ENCODE measurements at regions not wholly inside any gene's neighbourhood (a gene's known extent, or its start where the extent isn't known, plus 50 kb on each side); places are given as distances from the start of the nearest gene placed in this dataset.

- DNase-seq (ENCODE audit: low spot score) (no peak), ATAC-seq (no peak)
- intact Hi-C loops (cut with DNase I), result no loop called here
Measured at GRCh38 chr15:85967553-85967952, 112.1 kb upstream of the AGBL1 start.

DNA sequence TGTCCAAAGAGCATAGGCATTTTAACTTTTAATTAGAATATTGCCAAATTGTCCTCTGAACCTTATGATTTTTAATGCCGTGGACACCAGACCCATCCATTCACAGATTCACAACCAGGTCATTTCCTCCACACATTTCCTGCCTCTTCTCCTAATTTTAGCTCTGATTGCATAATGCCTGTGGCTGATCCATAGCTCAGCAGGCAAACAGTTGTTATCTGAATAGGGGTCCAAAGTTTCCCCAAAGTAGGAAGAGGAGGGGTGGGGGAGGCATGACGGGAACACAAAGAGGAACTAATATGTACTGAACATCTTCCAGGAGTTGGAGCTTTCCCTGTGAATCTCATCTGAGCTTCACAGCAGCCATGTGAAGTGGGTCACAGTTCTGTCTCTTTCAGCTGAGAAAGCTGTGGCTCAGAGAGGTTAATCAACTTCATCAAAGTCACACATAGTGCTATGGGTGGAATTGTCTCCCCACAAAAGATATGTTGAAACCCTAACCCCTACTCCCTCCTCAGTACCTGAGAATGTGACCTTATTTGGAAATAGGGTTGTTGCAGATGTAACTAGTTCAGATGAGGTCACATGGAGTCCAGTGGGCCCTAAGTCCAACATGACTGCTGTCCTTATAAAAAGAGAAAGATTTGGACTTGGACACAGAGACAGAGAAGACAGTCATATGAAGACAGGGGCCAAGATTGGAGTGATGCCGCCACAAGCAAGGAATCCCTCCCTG is 106.7 kb upstream of the AGBL1 start:
- intact Hi-C loops (cut with DNase I), result no loop called here
- DNase-seq (ENCODE audit: low spot score), result no peak
- ATAC-seq, result no peak

GRCh38 chr15:85973584-85974347 is 105.9 kb upstream of the AGBL1 start:
- peak; percentile 64 for ATAC-seq
- intact Hi-C loops (cut with DNase I), result no loop called here
- no peak for DNase-seq (ENCODE audit: low spot score)

- DNase-seq (ENCODE audit: low spot score) (no peak), ATAC-seq (peak; percentile 66)
- intact Hi-C loops (cut with DNase I), result no loop called here
Measured at GRCh38 chr15:85974348-85974705, 105.3 kb upstream of the AGBL1 start.

- DNase-seq (ENCODE audit: low spot score), result no peak
- no peak for ATAC-seq
- intact Hi-C loops (cut with DNase I), result no loop called here
Measured at GRCh38 chr15:85974742-85975141, 104.9 kb upstream of the AGBL1 start.

- intact Hi-C loops (cut with DNase I), result no loop called here
- no peak for ATAC-seq
- no peak for DNase-seq (ENCODE audit: low spot score)
Measured at GRCh38 chr15:85976102-85976501, 103.6 kb upstream of the AGBL1 start.

DNA sequence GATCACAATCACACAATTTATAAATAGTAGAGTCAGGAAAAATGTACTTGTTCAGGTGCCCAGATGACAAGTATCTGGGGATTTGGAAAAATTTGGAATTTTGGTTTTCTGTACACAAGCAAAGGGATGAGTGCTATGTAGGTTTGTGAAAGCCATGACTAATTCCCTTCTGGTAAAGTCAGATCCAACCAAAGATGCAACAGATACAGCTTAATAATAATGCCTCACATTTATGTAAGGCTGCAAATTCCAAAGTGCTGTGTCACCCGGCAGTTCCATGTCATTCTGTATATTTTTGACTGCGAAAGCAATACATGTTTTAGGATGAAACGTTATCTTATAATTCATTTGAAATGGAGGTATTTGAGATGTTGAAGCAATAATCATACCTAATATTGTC is 102.7 kb upstream of the AGBL1 start:
- ATAC-seq, result no peak
- DNase-seq (ENCODE audit: low spot score), result no peak
- intact Hi-C loops (cut with DNase I), result no loop called here

DNA sequence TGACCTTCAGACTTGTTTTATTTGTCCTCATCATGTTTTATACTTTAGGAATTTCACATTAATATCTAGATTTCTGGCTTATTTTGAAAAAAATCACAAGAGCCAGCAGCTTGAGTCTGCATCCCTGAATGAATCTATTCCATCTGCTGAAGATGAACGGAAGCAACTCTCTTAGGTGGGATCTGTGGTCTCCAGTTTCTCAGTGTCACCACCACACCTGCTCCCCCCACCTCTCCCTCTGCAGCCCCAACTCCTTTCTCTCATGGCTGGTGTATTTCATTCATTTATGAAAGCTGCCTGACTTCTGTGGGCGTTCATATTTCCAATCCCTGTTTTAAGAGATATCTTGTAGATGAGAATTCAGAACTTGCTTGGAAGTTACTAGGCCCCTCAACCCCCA is 102.1 kb upstream of the AGBL1 start:
- intact Hi-C loops (cut with DNase I), result no loop called here
- DNase-seq (ENCODE audit: low spot score) (no peak), ATAC-seq (no peak)

GRCh38 chr15:85979929-85980328 is 99.7 kb upstream of the AGBL1 start:
- no peak for ATAC-seq
- intact Hi-C loops (cut with DNase I), result no loop called here
- DNase-seq (ENCODE audit: low spot score), result no peak

GRCh38 chr15:85980946-85981345 is 98.7 kb upstream of the AGBL1 start:
- ATAC-seq (no peak), DNase-seq (ENCODE audit: low spot score) (no peak)
- intact Hi-C loops (cut with DNase I), result no loop called here

- ATAC-seq (peak; percentile 55), DNase-seq (ENCODE audit: low spot score) (no peak)
- intact Hi-C loops (cut with DNase I), result no loop called here
Measured at GRCh38 chr15:85984241-85984640, 95.4 kb upstream of the AGBL1 start.

GRCh38 chr15:85986116-85986515 is 93.6 kb upstream of the AGBL1 start:
- no peak for DNase-seq (ENCODE audit: low spot score)
- ATAC-seq, result no peak
- intact Hi-C loops (cut with DNase I), result no loop called here

DNA sequence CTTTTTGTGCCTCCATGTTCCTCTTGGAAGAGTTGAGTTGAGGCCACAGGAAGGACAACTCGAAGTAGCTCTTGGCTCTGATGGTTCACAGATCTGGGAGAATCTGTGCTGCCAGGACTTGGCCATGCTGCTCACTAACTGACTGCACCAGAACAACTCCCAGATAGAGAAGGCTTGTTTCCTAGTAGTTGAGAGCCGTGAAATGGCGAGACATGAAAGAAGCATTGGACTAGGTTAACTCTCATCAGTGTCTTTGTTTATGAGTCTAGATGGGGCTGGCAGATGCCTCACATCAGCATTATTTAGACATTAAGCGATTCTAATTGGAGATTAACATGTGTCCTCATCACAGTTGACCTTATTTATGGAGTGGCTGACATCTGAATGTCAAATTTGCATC is 92.9 kb upstream of the AGBL1 start:
- ATAC-seq (no peak), DNase-seq (ENCODE audit: low spot score) (no peak)
- intact Hi-C loops (cut with DNase I), result no loop called here

DNA sequence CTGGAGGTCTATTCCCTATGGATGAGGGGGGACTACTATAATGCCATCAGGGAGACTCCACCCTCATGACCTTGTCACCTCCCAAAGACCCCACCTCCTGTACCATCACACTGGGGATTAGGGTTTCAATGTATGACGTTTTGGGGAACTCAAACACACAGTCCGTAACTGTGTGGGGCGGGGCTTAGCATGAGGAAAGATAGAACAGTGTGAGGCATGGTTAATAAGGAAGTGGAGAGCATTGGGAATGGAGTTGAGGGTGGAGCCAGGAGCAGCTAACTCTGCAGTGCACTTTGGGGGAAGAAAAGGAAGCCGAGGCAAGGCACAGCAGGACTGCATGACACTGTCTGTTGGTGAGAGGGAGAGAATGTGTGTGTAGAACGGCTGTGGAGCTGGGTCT is 90.9 kb upstream of the AGBL1 start:
- ATAC-seq, result no peak
- intact Hi-C loops (cut with DNase I), result no loop called here

DNA sequence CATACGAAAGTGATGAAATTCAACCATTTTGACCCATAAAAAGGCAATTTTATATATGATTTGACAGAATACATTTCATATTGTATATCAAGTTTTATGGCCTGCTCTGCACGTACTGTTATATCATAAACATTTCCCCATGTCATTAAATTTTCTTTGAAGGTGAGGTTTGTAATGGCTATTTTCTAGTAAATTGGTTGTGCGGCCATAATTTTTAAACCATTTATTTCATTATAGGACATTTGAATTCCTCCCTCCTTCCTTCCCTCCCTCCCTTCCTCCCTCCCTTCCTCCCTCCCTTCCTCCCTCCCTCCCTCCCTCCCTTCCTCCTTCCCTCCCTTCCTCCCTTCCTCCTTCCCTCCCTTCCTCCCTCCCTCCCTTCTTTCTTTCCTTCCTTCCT is 87.4 kb upstream of the AGBL1 start:
- intact Hi-C loops (cut with DNase I), result no loop called here
- no peak for ATAC-seq
- no peak for DNase-seq (ENCODE audit: low spot score)

More for the DNA sequence above, 90.9 kb upstream of the AGBL1 start:
- no peak for DNase-seq (ENCODE audit: low spot score)

GRCh38 chr15:85993116-85993515 is 86.6 kb upstream of the AGBL1 start:
- ATAC-seq (no peak), DNase-seq (ENCODE audit: low spot score) (no peak)
- intact Hi-C loops (cut with DNase I), result no loop called here

- ATAC-seq (peak; percentile 72), DNase-seq (ENCODE audit: low spot score) (no peak)
- intact Hi-C loops (cut with DNase I), result no loop called here
Measured at GRCh38 chr15:85997618-85998017, 82.1 kb upstream of the AGBL1 start.

- intact Hi-C loops (cut with DNase I), result no loop called here
- ATAC-seq, result peak; percentile 15
- no peak for DNase-seq (ENCODE audit: low spot score)
Measured at GRCh38 chr15:85999658-86000057, 80.0 kb upstream of the AGBL1 start.

- DNase-seq (ENCODE audit: low spot score), result no peak
Measured at GRCh38 chr15:86001200-86001599, 78.5 kb upstream of the AGBL1 start.

DNA sequence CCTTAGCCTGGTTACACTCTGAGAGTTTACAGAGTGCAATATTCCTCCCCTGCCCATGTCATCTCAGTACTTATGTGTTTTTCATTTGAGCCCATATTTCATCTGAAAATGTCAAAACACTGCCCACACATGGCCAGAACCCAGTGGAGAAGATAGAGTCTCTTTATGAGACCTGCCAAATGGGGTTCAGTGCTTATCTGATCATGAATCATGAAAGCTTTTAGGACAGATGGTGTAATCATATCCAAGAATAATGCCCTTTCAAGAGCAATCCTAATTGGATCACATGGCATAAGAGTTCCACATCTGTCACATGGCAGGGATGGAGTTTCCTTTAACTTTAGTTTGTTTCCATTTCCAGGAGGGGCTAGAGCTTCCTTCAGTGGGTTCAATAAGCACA is 77.2 kb upstream of the AGBL1 start:
- intact Hi-C loops (cut with DNase I), result no loop called here
- DNase-seq (ENCODE audit: low spot score) (no peak), ATAC-seq (no peak)

More at GRCh38 chr15:86001200-86001599, 78.5 kb upstream of the AGBL1 start:
- peak; percentile 80 for ATAC-seq
- intact Hi-C loops (cut with DNase I), result no loop called here

- ATAC-seq (no peak), DNase-seq (ENCODE audit: low spot score) (no peak)
- intact Hi-C loops (cut with DNase I), result no loop called here
Measured at GRCh38 chr15:86004061-86004460, 75.6 kb upstream of the AGBL1 start.
